ELR (cell line): ENCODE measurements at regions not wholly inside any gene's neighbourhood (a gene's known extent, or its start where the extent isn't known, plus 50 kb on each side); places are given as distances from the start of the nearest gene placed in this dataset.
"Not testable (repeated sequence)": the region's sequence is repeated elsewhere in the genome, so short reads cannot be mapped to it uniquely, and the experiment has no call there.

Experiments used
- DNase-seq: peaks from one replicate; pipeline ENCODE4 v3.0.0-alpha.2; 2015; ENCODE audit warnings: low read depth

DNA sequence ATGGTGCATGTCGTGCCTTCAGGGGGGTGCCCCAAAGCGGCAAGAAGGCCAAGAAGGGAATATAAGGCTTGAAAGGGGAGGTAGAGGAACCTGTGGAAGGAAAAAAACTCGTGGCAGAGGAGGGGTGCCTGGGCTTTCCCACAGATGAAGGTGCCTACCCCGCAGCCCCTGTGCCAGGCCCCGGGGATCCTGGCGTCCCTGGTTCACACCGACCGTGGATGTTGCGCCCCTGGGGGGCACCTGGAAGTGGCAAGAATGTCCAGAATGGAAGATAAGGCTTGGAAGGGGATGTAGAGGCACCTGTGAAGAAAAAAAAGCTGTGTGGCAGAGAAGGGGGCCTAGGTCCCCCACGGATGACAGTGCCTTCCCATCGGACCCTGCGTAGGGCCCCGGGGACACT lies 282.2 kb downstream of the ALG10 start:
- DNase-seq = no peak

DNA sequence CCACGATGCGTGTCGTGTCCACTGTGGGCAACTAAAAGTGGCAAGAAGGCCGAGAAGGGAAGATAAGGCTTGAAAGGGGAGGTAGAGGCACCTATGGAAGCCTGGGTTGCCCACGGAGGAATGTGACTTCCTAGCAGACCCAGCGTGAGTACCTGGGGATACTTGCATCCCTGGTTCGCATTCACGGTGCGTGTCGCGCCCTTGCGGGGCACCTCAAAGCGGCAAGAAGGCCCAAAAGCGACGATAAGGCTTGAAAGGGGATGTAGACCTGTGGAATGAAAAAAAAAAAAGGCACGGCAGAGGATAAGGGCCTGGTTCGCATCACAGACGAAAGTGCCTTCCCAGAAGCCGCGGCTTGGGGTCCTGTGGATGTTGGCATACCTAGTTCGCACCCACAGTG lies 282.9 kb downstream of the ALG10 start:
- DNase-seq = no peak

DNA sequence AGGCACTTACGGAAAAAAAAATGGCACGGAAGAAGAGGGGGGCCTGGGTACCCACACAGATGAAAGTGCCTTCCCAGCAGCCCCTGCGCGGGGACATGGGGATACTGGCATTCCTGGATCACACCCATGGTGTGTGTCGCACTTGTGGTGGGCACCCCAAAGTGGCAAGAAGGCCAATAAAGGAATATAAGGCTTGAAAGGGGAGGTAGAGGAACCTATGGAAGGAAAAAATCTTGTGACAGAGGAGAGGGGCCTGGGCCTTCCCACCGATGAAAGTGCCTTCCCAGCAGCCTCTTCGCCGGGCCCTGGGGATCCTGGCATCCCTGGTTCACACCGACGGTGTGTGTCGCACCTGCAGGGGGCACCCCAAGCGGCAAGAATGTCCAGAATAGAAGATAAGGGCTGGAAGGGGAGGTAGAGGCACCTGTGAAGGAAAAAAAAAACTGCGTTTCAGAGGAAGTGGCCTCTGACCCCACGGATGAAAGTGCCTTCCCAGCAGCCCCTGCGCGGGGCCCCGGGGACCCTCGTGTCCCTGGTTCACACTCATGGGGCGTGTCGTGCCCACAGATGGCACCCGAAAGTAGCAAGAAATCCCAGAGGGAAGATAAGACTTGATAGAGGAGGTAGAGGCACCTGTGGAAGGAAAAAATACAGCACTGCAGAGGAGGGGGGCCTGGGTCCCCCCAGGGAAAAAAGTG lies 284.0 kb downstream of the ALG10 start:
- no peak for DNase-seq

DNA sequence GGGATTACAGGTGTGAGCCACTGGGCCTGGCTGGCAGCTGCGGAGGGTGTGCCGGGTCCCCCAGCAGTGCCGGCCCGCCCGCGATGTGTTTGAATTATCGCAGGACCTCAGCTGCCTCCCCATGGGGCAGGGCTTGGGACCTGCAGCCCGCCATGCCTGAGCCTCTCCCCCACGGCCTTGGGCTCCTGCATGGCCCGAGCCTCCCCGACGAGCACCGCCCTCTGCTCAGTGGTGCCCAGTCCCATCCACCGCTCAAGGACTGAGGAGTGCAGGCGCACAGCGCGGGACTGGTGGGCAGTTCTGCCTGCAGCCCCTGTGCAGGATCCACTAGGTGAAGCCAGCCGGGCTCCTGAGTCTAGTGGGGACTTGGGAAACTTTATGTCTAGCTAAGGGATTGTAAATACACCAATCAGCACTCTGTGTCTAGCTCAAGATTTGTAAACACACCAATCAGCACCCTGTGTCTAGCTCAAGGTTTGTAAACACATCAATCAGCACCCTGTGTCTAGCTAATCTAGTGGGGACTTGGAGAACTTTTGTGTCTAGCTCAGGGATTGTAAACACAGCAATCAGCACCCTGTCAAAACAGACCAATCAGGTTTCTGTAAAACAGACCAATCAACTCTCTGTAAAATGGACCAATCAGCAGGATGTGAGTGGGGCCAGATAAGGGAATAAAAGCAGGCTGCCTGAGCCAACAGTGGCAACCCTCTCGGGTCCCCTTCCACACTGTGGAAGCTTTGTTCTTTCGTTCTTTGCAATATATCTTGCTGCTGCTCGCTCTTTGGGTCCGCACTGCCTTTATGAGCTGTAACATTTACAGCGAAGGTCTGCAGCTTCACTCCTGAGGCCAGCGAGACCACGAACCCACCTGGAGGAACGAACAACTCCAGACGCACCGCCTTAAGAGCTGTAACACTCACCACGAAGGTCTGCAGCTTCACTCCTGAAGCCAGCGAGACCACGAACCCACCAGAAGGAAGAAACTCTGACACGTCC lies 287.8 kb downstream of the ALG10 start:
- not testable (repeated sequence) for DNase-seq

DNA sequence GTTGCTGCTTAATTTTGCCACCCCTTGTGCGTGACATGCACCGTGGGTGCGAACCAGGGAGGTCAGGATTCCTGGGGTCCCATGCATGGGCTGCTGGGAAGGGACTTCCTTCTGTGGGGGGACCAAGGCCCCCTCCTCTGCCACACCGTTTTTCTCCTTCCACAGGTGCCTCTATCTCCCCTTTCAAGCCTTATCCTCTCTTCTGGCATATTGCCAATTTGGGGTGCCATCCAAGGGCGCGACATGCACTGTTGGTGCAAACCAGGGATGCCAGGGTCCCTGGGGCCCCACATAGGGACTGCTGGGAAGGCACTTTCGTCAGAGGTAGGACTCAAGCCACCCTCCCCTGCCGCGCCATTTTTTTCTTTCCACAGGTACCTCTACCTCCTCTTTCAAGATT lies 289.0 kb downstream of the ALG10 start:
- no peak for DNase-seq

DNA sequence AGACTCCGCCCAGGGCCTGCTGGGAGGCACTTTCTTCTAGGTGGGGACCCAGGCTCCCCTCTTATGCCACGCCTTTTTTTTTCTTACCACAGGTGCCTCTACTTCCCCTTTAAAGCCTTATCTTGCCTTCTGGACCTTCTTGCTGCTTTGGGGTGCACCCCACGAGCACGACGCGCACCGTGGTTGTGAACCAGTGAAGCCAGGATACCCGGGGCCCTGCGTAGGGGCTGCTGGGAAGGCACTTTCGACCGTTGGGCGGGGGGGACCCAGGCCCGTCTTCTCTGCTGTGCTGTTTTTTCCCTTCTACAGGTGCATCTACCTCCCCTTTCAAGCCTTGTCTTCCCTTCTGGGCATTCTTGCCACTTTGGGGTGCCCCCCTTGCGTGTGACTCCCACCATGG lies 305.4 kb downstream of the ALG10 start:
- no peak for DNase-seq

DNA sequence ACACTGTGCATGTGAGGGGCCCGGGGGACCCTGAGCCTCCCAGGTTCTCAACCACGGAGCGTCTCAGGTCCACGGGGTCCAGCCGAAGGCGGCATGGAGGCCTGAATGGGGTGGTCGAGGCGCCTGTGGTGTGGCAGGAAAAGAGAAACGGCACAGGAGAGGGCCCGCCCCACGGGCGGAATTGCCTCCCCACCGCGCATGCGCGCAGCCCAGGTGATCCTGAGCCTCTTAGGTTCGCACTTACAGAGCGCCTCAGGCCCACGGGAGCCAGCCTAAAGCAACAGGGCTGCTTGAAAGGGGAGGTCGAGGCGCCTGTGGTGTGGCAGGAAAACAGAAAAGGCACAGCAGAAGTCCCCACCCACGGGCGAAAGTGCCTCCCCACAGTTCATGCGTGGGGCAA lies 311.0 kb downstream of the ALG10 start:
- no peak for DNase-seq

DNA sequence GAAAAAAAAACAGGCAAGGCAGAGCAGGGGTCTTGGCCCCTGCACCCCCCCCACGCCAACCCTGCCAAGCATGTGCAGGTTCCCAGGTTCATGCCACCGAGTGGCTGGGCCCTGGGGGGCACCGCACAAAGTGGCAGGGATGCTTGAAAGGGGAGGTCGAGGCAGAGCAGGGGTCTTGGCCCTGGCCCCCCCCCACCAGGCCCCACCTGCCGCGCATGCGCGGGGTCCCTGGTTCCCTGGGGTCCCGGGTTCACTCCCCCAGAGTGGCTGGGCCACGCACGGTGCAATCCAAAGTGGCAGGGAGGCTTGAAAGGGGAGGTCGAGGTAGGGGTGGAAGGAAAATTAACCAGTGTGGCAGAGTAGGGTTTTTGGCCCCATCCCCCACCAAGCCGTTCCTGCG lies 312.2 kb downstream of the ALG10 start:
- no peak for DNase-seq

DNA sequence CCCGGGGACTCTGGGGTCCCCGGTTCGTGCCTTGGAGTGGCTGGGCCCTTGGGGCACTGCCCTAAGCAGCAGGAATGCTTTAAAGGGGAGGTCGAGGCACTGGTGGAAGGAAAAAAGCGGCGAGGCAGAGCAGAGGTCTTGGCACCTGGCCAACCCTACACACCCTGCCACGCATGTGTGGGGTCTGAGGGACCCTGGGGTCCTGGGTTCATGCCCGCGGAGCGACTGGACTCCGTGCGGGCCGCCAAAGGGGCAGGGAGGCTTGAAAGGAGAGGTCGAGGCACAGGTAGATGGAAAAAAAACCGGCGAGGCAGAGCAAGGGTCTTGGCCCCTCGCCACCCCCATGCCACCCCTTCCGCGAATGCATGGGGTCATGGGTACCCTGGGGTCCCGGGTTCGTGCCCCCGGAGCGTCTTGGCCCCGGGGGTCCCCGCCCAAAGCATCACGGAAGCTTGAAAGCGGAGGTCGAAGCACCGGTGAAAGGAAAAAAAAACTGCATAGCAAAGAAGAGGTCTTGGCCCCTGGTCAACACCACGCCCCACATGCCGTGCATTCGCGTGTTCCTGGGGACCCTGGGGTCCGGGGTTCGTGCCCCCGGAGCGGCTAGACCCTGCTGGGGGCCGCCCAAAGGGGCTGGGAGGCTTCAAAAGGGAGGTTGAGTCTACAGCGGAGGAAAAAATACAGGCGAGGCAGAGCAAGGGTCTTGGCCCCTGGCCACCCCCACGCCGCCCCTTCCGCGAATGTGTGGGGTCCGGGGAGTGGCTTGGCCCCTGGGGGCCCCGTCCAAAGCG lies 312.9 kb downstream of the ALG10 start:
- no peak for DNase-seq

DNA sequence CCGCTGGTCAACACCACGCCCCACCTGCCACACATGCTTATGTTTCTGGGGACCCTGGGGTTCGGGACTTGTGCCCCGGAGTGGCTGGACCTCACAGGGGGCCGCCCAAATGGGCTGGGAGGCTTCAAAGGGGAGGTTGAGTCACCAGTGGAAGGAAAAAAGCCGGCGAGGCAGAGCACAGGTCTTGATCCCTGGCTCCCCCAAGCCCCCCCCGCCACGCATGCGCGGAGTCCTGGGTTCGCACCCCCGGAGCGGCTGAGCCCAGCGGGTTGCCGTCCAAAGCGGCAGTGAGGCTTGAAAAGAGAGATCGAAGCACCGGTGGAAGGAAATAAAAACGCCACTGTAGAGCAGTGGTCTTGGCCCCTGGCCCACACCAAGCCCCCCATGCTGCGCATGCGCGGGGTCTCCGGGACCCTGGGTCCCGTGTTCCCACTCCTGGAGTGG lies 313.5 kb downstream of the ALG10 start:
- DNase-seq = no peak

DNA sequence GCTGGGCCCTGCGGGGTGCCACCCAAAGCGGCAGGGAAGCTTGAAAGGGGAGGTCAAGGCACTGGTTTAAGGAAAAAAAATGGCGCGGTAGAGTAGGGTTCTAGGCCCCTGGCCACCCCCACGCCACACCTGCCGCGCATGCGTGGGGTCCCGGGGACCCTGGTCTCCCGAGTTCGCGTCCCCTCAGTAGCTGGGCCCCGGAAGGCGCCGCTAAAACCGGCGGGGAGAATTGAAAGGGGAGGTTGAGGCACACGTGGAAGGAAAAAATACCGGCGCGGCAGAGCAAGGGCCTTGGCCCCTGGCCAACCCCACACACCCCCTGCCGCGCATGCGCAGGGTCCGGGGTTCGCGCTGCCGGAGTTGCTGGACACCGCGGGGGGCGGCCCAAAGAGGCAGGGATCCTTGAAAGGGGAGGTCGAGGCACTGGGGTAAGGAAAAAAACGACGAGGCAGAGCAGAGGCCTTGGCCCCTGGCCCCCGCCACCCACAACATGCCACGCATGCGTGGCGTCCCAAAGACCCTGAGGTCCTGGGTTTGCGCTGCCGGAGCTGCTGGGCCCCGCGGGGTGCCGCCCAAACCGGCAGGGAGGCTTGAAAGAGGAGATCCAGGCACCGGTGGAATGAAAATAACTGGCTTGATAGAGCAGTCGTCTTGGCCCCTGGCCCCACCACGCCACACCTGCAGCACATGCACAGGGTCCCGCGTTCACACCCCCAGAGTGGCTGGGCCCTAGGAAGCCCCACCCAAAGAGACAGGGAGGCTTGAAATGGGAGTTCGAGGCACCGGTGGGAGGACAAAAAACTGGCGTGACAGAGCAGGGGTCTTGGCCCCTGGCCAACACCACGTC lies 314.5 kb downstream of the ALG10 start:
- no peak for DNase-seq

DNA sequence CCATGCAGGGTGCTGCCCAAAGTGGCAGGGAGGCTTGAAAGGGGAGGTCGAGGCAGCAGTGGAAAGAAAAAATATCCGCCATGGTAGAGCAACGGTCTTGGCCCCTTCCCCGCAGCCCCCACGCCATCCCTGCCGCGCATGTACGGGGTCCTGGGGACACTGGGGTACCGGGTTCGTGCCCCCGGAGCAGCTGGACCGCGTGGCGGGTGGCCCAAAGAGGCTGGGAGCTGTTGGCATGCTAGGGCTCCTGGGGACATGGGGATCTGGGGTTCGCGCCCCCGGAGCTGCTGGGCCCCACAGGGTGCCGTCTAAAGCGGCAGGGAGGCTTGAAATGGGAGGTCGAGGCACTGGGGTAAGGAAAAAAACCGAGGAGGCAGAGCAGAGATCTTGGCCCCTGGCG lies 316.5 kb downstream of the ALG10 start:
- no peak for DNase-seq

DNA sequence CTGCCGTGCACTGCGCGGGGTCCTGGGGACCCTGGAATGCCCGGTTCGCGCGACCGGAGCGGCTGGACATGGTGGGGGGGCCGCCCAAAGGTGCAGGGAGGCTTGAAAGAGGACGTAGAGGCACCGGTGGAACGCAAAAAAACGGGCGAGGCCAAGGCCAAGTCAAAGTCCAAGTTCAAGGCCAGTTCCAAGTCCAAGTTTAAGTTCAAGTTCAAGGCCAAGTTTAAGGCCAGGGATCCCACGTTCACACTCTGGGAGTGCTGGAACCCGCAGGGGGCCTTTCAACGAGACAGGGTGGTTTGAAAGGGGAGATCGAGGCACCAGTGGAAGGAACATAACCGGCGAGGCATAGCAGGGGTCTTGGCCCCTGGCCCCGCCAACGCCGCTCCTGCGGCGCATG lies 317.6 kb downstream of the ALG10 start:
- no peak for DNase-seq

DNA sequence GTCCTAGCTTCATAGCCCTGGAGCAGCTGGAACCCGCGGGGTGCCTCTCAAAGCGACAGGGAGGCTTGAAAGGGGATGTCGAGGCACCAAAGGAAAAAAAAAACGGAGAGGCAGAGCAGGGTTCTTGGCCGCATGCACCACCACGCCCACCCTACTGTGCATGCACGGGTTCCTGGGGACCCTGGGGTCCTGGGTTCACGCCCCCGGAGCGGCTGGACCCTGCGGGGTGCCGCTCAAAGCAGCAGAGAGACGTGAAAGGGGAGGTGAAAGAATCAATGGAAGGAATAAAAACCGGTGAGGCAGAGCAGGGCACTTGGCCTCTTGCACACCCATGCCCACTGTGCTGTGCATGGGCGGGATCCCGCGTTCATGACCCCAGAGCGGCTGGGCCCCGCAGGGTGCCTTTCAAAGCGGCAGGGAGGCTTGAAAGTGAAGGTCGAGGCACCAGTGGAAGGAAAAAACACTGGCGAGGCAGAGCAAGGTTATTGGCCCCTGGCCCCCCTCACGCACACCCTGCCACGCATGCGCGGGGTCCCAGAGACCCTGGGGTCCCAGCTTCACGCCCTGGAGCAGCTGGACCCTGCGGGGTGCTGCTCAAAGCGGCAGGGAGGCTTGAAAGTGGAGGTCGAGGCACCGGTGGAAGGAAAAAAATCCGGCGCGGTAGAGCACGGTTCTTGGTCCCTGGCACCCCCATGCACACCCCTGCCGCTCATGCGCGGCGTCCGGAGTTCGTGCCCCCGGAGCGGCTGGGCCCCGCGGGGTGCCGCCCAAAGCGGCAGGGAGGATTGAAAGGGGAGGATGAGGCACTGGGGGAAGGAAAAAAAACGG lies 318.5 kb downstream of the ALG10 start:
- DNase-seq = no peak

DNA sequence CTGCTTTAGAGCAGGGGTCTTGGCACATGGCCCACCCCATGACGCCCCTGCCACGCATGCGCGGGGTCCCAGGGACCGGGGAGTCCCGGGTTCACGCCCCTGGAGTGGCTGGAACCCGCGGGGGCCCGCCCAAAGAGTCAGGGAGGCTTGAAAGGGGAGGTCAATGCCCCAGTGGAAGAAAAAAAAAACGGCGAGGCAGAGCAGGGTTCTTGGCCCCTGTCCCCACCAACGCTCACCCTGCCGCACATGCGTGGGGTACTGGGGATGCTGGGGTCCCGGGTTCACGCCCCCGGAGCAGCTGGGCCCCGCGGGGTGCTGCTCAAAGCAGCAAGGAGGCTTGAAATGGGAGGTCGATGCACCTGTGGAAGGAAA lies 319.1 kb downstream of the ALG10 start:
- no peak for DNase-seq

DNA sequence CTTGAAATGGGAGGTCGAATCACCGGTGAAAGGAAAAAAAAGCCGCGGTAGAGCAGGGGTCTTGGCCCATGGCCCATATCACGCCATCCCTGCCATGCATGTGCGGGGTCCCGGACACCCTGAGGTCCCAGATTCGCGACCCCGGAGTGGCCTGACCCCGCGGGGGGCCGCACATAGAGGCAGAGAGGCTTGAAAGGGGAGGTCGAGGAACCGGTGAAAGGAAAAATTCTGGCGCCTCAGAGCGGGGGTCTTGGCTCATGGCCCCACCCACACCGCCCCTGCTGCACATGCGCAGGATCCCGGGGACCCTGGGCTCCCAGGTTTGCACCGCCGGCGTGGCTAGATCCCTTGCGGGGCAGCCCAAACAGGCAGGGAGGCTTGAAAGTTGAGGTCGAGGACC lies 319.8 kb downstream of the ALG10 start:
- DNase-seq = no peak

DNA sequence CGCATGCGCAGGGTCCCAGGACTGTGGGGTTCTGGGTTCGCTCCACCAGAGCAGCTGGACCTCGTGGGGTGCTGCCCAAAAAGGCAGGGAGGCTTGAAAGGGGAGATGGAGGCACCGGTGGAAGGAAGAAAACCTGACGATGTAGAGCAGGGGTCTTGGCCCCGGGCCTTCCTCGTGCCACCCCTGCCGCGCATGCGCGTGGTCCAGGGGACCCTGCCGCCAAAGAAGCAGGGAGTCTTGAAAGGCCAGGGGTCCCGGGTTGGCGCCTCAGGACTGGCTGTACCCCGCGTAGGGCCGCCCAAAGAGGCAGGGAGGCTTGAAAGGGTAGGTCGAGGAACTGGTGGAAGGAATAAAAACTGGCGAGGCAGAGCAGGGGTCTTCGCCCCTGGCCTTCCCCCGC lies 321.0 kb downstream of the ALG10 start:
- DNase-seq = no peak

DNA sequence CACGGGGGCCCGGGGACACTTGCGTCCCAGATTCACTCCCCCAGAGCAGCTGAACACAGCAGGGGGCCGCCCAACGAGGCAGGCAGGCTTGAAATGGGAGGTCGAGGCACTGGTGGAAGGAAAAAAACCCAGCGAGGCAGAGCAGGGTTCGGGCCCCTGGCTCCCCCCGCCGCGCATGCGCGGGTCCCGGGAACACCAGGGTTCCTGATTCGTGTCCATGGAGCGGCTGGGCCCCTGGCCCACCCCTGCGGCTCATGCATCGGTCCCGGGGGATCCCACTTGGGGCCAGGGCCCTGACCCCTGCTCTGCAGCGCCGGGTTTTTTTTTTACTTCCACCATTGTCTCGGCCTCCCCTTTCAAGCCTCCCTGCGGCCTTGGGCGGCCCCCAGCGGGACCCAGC lies 321.5 kb downstream of the ALG10 start:
- DNase-seq = no peak

DNA sequence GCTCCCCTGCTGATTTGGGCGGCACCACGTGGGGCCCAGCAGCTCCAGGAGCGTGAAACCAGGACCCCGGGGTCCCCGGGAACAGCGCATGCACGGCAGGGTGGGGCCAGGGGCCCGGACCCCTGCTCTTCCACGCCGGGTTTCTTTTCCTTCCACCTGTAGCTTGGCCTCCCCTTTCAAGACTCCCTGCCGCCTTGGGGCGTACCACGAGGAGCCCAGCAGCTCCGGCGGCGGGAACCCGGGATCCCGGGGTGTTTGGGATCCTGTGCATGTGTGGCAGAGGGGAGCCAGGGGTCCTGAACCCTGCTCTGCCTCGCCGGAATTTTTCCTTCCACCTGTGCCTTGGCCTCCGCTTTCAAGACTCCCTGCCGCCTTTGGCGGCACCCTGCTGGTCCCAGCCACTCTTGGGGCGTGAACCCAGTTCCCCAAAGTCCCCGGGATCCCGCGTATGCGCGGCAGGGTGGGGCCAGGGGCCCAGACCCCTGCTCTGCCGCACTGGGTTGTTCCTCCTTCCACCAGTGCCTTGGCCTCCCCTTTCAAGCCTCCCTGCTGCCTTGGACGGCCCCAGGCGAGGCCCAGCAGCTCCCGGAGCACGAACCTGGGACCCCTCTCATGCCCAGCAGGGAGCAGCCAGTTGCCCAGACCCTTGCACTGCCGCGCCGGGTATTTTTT lies 322.7 kb downstream of the ALG10 start:
- no peak for DNase-seq

DNA sequence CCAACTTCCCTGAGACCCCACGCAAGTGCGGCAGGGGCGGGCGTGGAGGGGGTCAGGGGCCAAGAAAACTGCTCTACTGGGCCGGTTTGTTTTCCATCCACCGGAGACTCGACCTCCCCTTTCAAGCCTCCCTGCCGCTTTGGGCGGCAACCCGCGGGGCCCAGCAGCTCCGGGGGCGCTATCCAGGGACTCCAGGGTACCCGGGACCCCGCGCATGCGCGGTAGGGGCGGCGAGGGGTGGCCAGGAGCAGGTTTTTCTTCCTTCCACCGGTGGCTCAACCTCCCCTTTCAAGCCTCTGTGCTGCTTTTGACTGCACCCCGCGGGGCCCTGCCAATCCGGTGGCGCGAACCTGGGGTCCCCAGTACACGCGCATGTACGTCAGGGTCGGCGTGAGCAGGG lies 323.5 kb downstream of the ALG10 start:
- no peak for DNase-seq
